Fibroblast of skin of abdomen (primary cell): ENCODE measurements at regions not wholly inside any gene's neighbourhood (a gene's known extent, or its start where the extent isn't known, plus 50 kb on each side); places are given as distances from the start of the nearest gene placed in this dataset.

Experiments
- DNase-seq: peaks from one replicate; pipeline ENCODE4 v3.0.0-alpha.2; 2013

GRCh38 chr5:128904805-128905567 lies 60.3 kb upstream of the SLC27A6 start:
- no peak for DNase-seq

- DNase-seq = peak; percentile 58
Measured at GRCh38 chr5:128905568-128906110, 59.6 kb upstream of the SLC27A6 start.

- no peak for DNase-seq
Measured at GRCh38 chr5:128913551-128913950, 51.7 kb upstream of the SLC27A6 start.
